Heart left ventricle (tissue), 16 donors: ENCODE measurements at regions not wholly inside any gene's neighbourhood (a gene's known extent, or its start where the extent isn't known, plus 50 kb on each side); places are given as distances from the start of the nearest gene placed in this dataset.

ENCODE experiments used
- ATAC-seq, 4 donors: fragments of 200-7000 bp; cut with Tn5 transposase; one replicate each; pipeline ENCODE4 v1.9.1; 2020 to 2022; ENCODE audit warnings: moderate library complexity in 4 of 4, mild to moderate bottlenecking in 3 of 4, moderate number of reproducible peaks in 1 of 4
- DNase-seq, 5 donors: peaks; one replicate each; pipeline ENCODE4 v3.0.0-alpha.2; 2020
- H3K27ac ChIP-seq, 12 donors: fragments of 200-600 bp; sonication (generic) in 4 of 12; one replicate each; pipeline versions ENCODE4 v1.5.0 to v1.8.0; 2016 to 2022; ENCODE audit warnings: mild to moderate bottlenecking in 2 of 12
- H3K27me3 ChIP-seq, 9 donors: fragments of 200-600 bp; sonication (generic) in 2 of 9; one replicate each; pipeline versions ENCODE4 v1.5.1 to v1.8.0; 2016 to 2022; ENCODE audit warnings: mild to moderate bottlenecking in 3 of 9
- H3K36me3 ChIP-seq, 9 donors: fragments of 200-600 bp; sonication (generic) in 2 of 9; one replicate each; pipeline versions ENCODE4 v1.5.0 to v1.8.0; 2018 to 2022; ENCODE audit warnings: mild to moderate bottlenecking in 2 of 9
- H3K4me1 ChIP-seq, 12 donors: fragments of 200-600 bp; sonication (generic) in 4 of 12; one replicate each; pipeline versions ENCODE4 v1.5.0 to v1.8.0; 2016 to 2022; ENCODE audit warnings: mild to moderate bottlenecking in 3 of 12
- H3K4me3 ChIP-seq, 12 donors: fragments of 200-600 bp; sonication (generic) in 4 of 12; one replicate each; pipeline versions ENCODE4 v1.5.0 to v1.8.0; 2017 to 2022; ENCODE audit warnings: mild to moderate bottlenecking in 9 of 12, moderate library complexity in 4 of 12
- H3K9me3 ChIP-seq, 12 donors: fragments of 200-600 bp; sonication (generic) in 4 of 12; one replicate each; pipeline versions ENCODE4 v1.5.0 to v1.8.0; 2016 to 2022; ENCODE audit warnings: mild to moderate bottlenecking in 1 of 12
- POLR2A ChIP-seq, 2 donors: fragments of 450-650 bp; IDR thresholded peaks; one replicate each; pipeline ENCODE4 v1.6.1; 2017; ENCODE audit warnings: antibody characterized with exemption in 2 of 2, mild to moderate bottlenecking in 2 of 2, moderate library complexity in 2 of 2
- WGBS, 4 donors: extraction: QIAGEN DNeasy Blood & Tissue Kit in 2 of 4; methylation state at CpG; one replicate each; pipeline versions ENCODE4 v1.1.5 to v1.1.7; 2013 to 2018; 5-methylcytosine and 5-hydroxymethylcytosine counted together
- intact Hi-C, 10 donors: fragments of 100-400 bp; cut with DNase I; formaldehyde crosslinking; loops; one replicate each; pipeline versions ENCODE4 v1.11.1 to v1.14.2; 2022
- TF ChIP-seq, protein P1 (sequence below), 12 donors: fragments of 200-600 bp; sonication (generic) in 4 of 12; IDR thresholded peaks; one replicate each; pipeline versions ENCODE4 v1.5.0 to v1.8.0; 2018 to 2022; ENCODE audit warnings: antibody characterized with exemption in 12 of 12, mild to moderate bottlenecking in 5 of 12
- donor health status: ischemic (EF 13 %, LVEDD 7.1; RV severe dilation, severe dysfunction).
- donor health status: healthy with polysubstance abuse.
- donor health status: DM: no; HTN: yes; CAD: no.
- donor health status: DM: no; HTN: no; CAD: no.
- donor health status: ischemic (EF 25% LVEDD 6.9; RV normal size, moderate dysfunction).
- donor health status: ischemic (EF 25% LVEDD 5.7; RV mildly dilated, moderate dysfunction).
- donor health status: healthy.
- donor health status: DM: yes; HTN: yes; CAD: no.
- donor health status: ischemic (EF 35%, LVEDD 5.7; RV mildly dilated, moderate dysfunction).
- donor health status: nonischemic (EF 11% LVEDD 7.7; RV severe dilation, severe dysfunction).
- donor health status: DM: yes; HTN: yes; CAD: no.
- donor health status: PGD.
- donor health status: ischemic (EF 29% LVEDD 5.4; RV normal size, mild dysfunction).
- donor health status: nonischemic (EF 23%, LVEDD 6.1; RV moderate dilation, normal function).

DNA sequence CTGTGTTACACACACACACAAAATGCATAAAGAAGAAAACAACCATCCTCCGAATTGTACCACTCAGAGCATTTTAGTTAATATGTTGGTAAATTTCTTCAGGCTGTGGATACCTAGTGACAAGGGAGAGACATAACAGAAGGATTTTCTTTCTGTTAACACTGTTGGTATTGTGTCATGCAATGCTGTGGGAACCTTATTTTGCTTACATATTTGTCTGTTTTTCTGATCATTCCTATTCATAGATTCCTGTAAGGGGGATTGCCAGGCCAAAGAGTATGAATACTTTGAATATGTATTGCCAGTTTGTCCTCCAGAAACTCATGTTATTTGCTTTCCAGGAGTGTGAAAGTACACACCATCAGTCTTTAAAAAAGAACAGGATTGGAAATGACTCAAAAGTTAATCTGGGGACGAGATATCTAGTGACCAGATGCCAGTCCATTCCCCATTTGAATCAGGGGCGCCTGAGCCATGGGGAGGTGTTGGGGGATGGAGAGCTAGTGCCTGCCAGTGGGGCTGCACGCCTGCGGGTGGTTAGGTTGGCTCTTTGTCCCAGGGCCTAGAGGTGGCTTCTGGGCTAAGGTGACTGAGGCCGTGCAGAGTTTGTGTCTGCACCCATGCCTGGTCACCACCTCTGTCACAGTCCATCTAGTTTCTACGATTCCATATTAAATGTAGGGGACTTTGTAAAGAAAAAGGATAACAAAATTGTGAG, 142.0 kb downstream of the PTPN20 start:
- H3K4me3 ChIP-seq, result no peak overlapping the region
- H3K27ac ChIP-seq, result no peak overlapping the region
- no peaks in the 10 kb centered on the region for H3K9me3 ChIP-seq
- TF ChIP-seq POLR2A (IDR thresholded peaks at IDR 0.05), result no peak
- TF ChIP-seq, protein P1, sequence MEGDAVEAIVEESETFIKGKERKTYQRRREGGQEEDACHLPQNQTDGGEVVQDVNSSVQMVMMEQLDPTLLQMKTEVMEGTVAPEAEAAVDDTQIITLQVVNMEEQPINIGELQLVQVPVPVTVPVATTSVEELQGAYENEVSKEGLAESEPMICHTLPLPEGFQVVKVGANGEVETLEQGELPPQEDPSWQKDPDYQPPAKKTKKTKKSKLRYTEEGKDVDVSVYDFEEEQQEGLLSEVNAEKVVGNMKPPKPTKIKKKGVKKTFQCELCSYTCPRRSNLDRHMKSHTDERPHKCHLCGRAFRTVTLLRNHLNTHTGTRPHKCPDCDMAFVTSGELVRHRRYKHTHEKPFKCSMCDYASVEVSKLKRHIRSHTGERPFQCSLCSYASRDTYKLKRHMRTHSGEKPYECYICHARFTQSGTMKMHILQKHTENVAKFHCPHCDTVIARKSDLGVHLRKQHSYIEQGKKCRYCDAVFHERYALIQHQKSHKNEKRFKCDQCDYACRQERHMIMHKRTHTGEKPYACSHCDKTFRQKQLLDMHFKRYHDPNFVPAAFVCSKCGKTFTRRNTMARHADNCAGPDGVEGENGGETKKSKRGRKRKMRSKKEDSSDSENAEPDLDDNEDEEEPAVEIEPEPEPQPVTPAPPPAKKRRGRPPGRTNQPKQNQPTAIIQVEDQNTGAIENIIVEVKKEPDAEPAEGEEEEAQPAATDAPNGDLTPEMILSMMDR (IDR thresholded peaks at IDR 0.05), result no peak
- WGBS, 4 donors, result 71 to 79% (median 74%) methylated on average over 7 of the region's 7 CpGs
- H3K27me3 ChIP-seq, result no peaks in the 10 kb centered on the region
- peaks cover 0 to 17% (median 0%) of the 10 kb centered on the region in 12 donors for H3K4me1 ChIP-seq
- H3K36me3 ChIP-seq, result no peaks in the 10 kb centered on the region
- intact Hi-C loops, result no loop called here
- DNase-seq (peak in 1 of 5 donors; percentile 11), ATAC-seq (peak in 2 of 4 donors; percentile 53 to 56)

DNA sequence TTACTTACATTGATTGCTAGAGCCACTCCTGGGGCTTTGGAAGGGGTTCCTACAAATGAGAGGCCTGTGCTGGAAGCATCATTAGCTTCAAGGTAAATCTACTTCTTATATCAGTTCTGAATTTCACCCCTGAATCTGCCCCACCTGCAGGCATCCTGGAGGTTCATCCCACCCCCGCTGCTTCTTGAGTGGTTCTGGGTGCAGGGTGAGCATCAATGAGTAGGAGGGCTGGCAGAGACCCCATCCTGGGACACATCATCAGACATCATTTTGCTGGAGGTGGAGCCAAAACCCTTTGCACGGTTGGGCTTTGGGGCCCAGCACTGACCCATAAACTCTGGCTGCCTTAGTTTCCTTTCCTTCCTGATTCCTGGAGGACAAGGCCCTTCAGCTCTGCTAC, 143.7 kb downstream of the PTPN20 start:
- Histone ChIP-seq H3K36me3 (no peaks in the 10 kb centered on the region), H3K4me1 (peaks cover 0 to 9% (median 0%) of the 10 kb centered on the region in 12 donors), H3K27me3 (no peaks in the 10 kb centered on the region), H3K27ac (no peak overlapping the region), H3K9me3 (no peaks in the 10 kb centered on the region), H3K4me3 (no peak overlapping the region)
- peak in 1 of 5 donors; percentile 20 for DNase-seq
- intact Hi-C loops, result no loop called here
- TF ChIP-seq, protein P1 (IDR thresholded peaks at IDR 0.05), result no peak
- no peak for TF ChIP-seq POLR2A (IDR thresholded peaks at IDR 0.05)
- 79 to 84% (median 82%) methylated on average over 2 of the region's 2 CpGs for WGBS, 4 donors
- ATAC-seq, result no peak

DNA sequence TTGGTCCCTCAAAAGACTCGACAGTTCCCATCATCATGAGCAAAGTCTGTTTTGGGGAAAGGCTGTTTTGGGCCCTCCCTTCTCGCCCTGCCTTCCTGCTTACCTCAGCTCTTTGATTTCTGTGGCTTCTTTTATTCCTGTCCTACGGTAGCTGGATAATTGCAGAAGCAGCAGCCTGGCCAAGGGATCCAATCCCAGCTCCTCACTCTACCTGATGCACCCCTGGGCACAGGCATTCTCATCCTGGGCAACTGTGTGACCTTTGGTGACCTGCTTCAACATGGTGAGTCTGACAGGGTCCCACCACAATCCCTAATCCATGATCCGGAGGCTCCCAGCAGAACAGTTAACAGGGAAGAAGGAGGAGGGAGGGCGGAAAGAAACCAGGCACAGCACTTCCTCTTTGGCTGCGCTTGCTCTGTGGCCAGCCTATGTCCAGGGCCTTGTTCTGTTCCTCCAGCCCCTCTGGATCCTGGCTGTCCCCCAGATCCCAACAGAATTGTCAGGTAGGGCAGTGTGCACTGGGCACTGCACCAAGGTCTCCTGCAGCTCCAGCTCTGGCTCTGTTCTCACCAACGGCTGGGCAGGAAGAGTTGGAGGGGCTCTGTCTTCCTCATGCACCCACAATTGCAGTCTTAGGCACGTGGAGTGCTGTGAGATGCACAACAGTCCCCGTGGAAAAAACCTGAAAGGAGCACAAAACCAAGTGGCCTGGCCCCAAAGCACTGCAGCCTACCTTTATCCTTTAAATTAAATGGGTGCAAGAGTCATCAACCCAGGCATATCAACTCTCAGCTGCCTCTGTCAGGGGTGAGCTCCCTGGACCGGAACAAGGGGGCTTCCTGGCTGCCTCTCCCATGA, 144.4 kb downstream of the PTPN20 start:
- H3K27me3 ChIP-seq, result no peaks in the 10 kb centered on the region
- no peaks in the 10 kb centered on the region for H3K36me3 ChIP-seq
- WGBS, 4 donors, result 63 to 74% (median 69%) methylated on average over 10 of the region's 10 CpGs
- H3K9me3 ChIP-seq, result no peaks in the 10 kb centered on the region
- intact Hi-C loops, result no loop called here
- no peak overlapping the region for H3K4me3 ChIP-seq
- peaks cover 0 to 3% (median 0%) of the 10 kb centered on the region in 12 donors for H3K4me1 ChIP-seq
- no peak overlapping the region for H3K27ac ChIP-seq
- no peak for TF ChIP-seq POLR2A (IDR thresholded peaks at IDR 0.05)
- TF ChIP-seq, protein P1 (IDR thresholded peaks at IDR 0.05), result no peak
- DNase-seq, result peak in 1 of 5 donors; percentile 28
- ATAC-seq, result peak in 1 of 4 donors; percentile 24

DNA sequence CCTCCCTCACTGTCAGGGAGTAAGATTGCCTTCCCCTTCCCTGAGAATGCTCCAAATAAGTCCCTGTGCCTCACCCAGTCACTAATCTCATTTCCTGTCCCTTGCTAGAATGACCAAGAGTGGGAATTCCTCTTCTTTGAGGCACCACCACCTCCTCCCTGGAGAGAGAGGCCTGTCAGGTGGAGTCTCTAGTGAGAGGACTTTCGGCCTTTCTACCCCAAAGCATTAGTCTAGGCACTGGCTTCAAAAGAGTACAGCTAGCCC, 145.0 kb downstream of the PTPN20 start:
- 67 to 93% (median 82%) methylated on average over 1 of the region's 1 CpG for WGBS, 4 donors
- Histone ChIP-seq H3K27me3 (no peaks in the 10 kb centered on the region), H3K9me3 (no peaks in the 10 kb centered on the region), H3K4me1 (peaks cover 0 to 2% (median 0%) of the 10 kb centered on the region in 12 donors), H3K27ac (no peak overlapping the region), H3K36me3 (no peaks in the 10 kb centered on the region), H3K4me3 (no peak overlapping the region)
- intact Hi-C loops, result no loop called here
- TF ChIP-seq, protein P1 (IDR thresholded peaks at IDR 0.05), result no peak
- no peak for TF ChIP-seq POLR2A (IDR thresholded peaks at IDR 0.05)
- ATAC-seq (no peak), DNase-seq (no peak)
